BLaER1 treated with 17β-estradiol and CSF1 and Interleukin-3, amounts not matched to agents 10 nM and 100 nM (cell line): ENCODE measurements at regions not wholly inside any gene's neighbourhood (a gene's known extent, or its start where the extent isn't known, plus 50 kb on each side); places are given as distances from the start of the nearest gene placed in this dataset.

ENCODE experiments used
- H3K27ac ChIP-seq, 11 experiments: shearing (Covaris generic); formaldehyde crosslinking; 2 replicates each; pipeline ENCODE4 v1.8.1; 2022
- H3K27me3 ChIP-seq, 11 experiments: shearing (Covaris generic); formaldehyde crosslinking; 2 replicates each; pipeline ENCODE4 v1.8.1; 2022
- H3K36me3 ChIP-seq, 11 experiments: shearing (Covaris generic); formaldehyde crosslinking; 2 replicates each; pipeline ENCODE4 v1.8.1; 2022
- H3K4me1 ChIP-seq, 10 experiments: shearing (Covaris generic); formaldehyde crosslinking; 2 replicates each; pipeline ENCODE4 v1.8.1; 2022
- H3K4me2 ChIP-seq, 11 experiments: shearing (Covaris generic); formaldehyde crosslinking; 2 replicates each; pipeline ENCODE4 v1.8.1; 2022
- H3K4me3 ChIP-seq, 10 experiments: shearing (Covaris generic); formaldehyde crosslinking; 2 replicates each; pipeline ENCODE4 v1.8.1; 2022
- H3K9ac ChIP-seq, 11 experiments: shearing (Covaris generic); formaldehyde crosslinking; 2 replicates each; pipeline ENCODE4 v1.8.1; 2022
- H3K9me3 ChIP-seq, 11 experiments: shearing (Covaris generic); formaldehyde crosslinking; replicated peaks in 1 of 11; 2 replicates each; pipeline ENCODE4 v1.8.1; 2022
- H4K20me1 ChIP-seq, 11 experiments: shearing (Covaris generic); formaldehyde crosslinking; 2 replicates each; pipeline ENCODE4 v1.8.1; 2022
- Cebpa-rat ChIP-seq, 11 experiments: shearing (Covaris generic); IDR thresholded peaks; 2 replicates each; pipeline ENCODE4 v1.8.1; 2022

- Histone ChIP-seq H3K36me3 (no peaks in the 10 kb centered on the region), H3K4me1 (no peaks in the 10 kb centered on the region), H3K9me3 (no peaks in the 10 kb centered on the region), H3K4me2 (no peak overlapping the region), H4K20me1 (no peaks in the 10 kb centered on the region), H3K27me3 (no peaks in the 10 kb centered on the region), H3K9ac (no peak overlapping the region), H3K4me3 (no peak overlapping the region), H3K27ac (no peak overlapping the region)
- TF ChIP-seq Cebpa-rat (IDR thresholded peaks at IDR 0.05): no peak
Observed at GRCh38 chr10:52889611-52890010, 117.0 kb upstream of the MBL2 start.

- Histone ChIP-seq H3K4me2 (no peak overlapping the region), H4K20me1 (no peaks in the 10 kb centered on the region), H3K4me1 (no peaks in the 10 kb centered on the region), H3K4me3 (no peak overlapping the region), H3K9me3 (no peaks in the 10 kb centered on the region), H3K36me3 (no peaks in the 10 kb centered on the region), H3K9ac (no peak overlapping the region), H3K27ac (no peak overlapping the region), H3K27me3 (no peaks in the 10 kb centered on the region)
- no peak for TF ChIP-seq Cebpa-rat (IDR thresholded peaks at IDR 0.05)
Observed at GRCh38 chr10:52883996-52884871, 111.7 kb upstream of the MBL2 start.

GRCh38 chr10:52879091-52879807 is 106.7 kb upstream of the MBL2 start:
- H3K9me3 ChIP-seq: no peaks in the 10 kb centered on the region
- no peak overlapping the region for H3K27ac ChIP-seq
- no peaks in the 10 kb centered on the region for H4K20me1 ChIP-seq
- H3K4me1 ChIP-seq: no peaks in the 10 kb centered on the region
- H3K36me3 ChIP-seq: no peaks in the 10 kb centered on the region
- no peak overlapping the region for H3K4me2 ChIP-seq
- H3K9ac ChIP-seq: no peak overlapping the region
- TF ChIP-seq Cebpa-rat (IDR thresholded peaks at IDR 0.05): no peak
- H3K27me3 ChIP-seq: no peaks in the 10 kb centered on the region
- H3K4me3 ChIP-seq: no peak overlapping the region

- Histone ChIP-seq H3K36me3 (no peaks in the 10 kb centered on the region), H3K4me2 (no peak overlapping the region), H4K20me1 (no peaks in the 10 kb centered on the region), H3K4me1 (no peaks in the 10 kb centered on the region), H3K4me3 (no peak overlapping the region), H3K27me3 (no peaks in the 10 kb centered on the region), H3K9me3 (no peaks in the 10 kb centered on the region), H3K9ac (no peak overlapping the region), H3K27ac (no peak overlapping the region)
- no peak for TF ChIP-seq Cebpa-rat (IDR thresholded peaks at IDR 0.05)
Observed at GRCh38 chr10:52877451-52877850, 104.9 kb upstream of the MBL2 start.

- no peaks in the 10 kb centered on the region; a peak in 3 of 22 replicates for H3K9me3 ChIP-seq
- H3K9ac ChIP-seq: no peak overlapping the region
- no peak overlapping the region for H3K27ac ChIP-seq
- H3K27me3 ChIP-seq: no peaks in the 10 kb centered on the region
- no peaks in the 10 kb centered on the region for H4K20me1 ChIP-seq
- no peak overlapping the region for H3K4me2 ChIP-seq
- no peaks in the 10 kb centered on the region for H3K4me1 ChIP-seq
- H3K36me3 ChIP-seq: no peaks in the 10 kb centered on the region
- TF ChIP-seq Cebpa-rat (IDR thresholded peaks at IDR 0.05): no peak
- no peak overlapping the region for H3K4me3 ChIP-seq
Observed at GRCh38 chr10:52875336-52875735, 102.8 kb upstream of the MBL2 start.

- Histone ChIP-seq H3K9ac (no peak overlapping the region), H3K4me2 (no peak overlapping the region), H3K36me3 (no peaks in the 10 kb centered on the region), H3K27ac (no peak overlapping the region), H3K4me1 (no peaks in the 10 kb centered on the region), H4K20me1 (no peaks in the 10 kb centered on the region), H3K4me3 (no peak overlapping the region), H3K27me3 (no peaks in the 10 kb centered on the region), H3K9me3 (peaks cover 0 to 6% (median 4%) of the 10 kb centered on the region in 11 experiments; a peak in 10 of 22 replicates)
- no peak for TF ChIP-seq Cebpa-rat (IDR thresholded peaks at IDR 0.05)
Observed at GRCh38 chr10:52874581-52874980, 102.0 kb upstream of the MBL2 start.

- H3K4me2 ChIP-seq: no peak overlapping the region
- peaks cover 19 to 36% (median 27%) of the 10 kb centered on the region in 11 experiments for H3K9me3 ChIP-seq
- no peaks in the 10 kb centered on the region for H3K4me1 ChIP-seq
- no peak overlapping the region for H3K9ac ChIP-seq
- no peak overlapping the region for H3K27ac ChIP-seq
- 0 out of 22 replicates have a peak, but pooled peaks cover 0 to 4% (median 0%) of the 10 kb centered on the region in 11 experiments for H3K36me3 ChIP-seq
- H3K4me3 ChIP-seq: no peak overlapping the region
- TF ChIP-seq Cebpa-rat (IDR thresholded peaks at IDR 0.05): no peak
- H4K20me1 ChIP-seq: no peaks in the 10 kb centered on the region
- no peaks in the 10 kb centered on the region for H3K27me3 ChIP-seq
Observed at GRCh38 chr10:52871191-52871843, 98.7 kb upstream of the MBL2 start.

GRCh38 chr10:52870562-52870961 is 98.0 kb upstream of the MBL2 start:
- H3K9ac ChIP-seq: no peak overlapping the region
- H3K27ac ChIP-seq: no peak overlapping the region
- no peak for TF ChIP-seq Cebpa-rat (IDR thresholded peaks at IDR 0.05)
- no peaks in the 10 kb centered on the region for H3K4me1 ChIP-seq
- 0 out of 22 replicates have a peak, but pooled peaks cover 0 to 4% (median 0%) of the 10 kb centered on the region in 11 experiments for H3K36me3 ChIP-seq
- H3K9me3 ChIP-seq: peaks cover 19 to 37% (median 27%) of the 10 kb centered on the region in 11 experiments
- no peak overlapping the region for H3K4me3 ChIP-seq
- H3K4me2 ChIP-seq: no peak overlapping the region
- H3K27me3 ChIP-seq: no peaks in the 10 kb centered on the region
- no peaks in the 10 kb centered on the region for H4K20me1 ChIP-seq

- H3K27me3 ChIP-seq: no peaks in the 10 kb centered on the region
- no peak overlapping the region for H3K9ac ChIP-seq
- H3K4me2 ChIP-seq: no peak overlapping the region
- no peak overlapping the region for H3K4me3 ChIP-seq
- H3K9me3 ChIP-seq: peaks cover 19 to 37% (median 27%) of the 10 kb centered on the region in 11 experiments
- 0 out of 22 replicates have a peak, but pooled peaks cover 0 to 4% (median 0%) of the 10 kb centered on the region in 11 experiments for H3K36me3 ChIP-seq
- no peak for TF ChIP-seq Cebpa-rat (IDR thresholded peaks at IDR 0.05)
- no peaks in the 10 kb centered on the region for H4K20me1 ChIP-seq
- H3K27ac ChIP-seq: no peak overlapping the region
- H3K4me1 ChIP-seq: no peaks in the 10 kb centered on the region
Observed at GRCh38 chr10:52869864-52870263, 97.3 kb upstream of the MBL2 start.
